T-helper 17 cell (primary cell): ENCODE measurements at regions not wholly inside any gene's neighbourhood (a gene's known extent, or its start where the extent isn't known, plus 50 kb on each side); places are given as distances from the start of the nearest gene placed in this dataset.
"Not testable (repeated sequence)": the region's sequence is repeated elsewhere in the genome, so short reads cannot be mapped to it uniquely, and the experiment has no call there.

ENCODE experiments used
- ATAC-seq: fragments of 150-1000 bp; cut with Tn5 transposase; 2 replicates; pipeline ENCODE4 v1.10.0; 2021; ENCODE audit warnings: mild to moderate bottlenecking, moderate library complexity
- DNase-seq, 3 donors: peaks; one replicate each; pipeline versions ENCODE4 v3.0.0 to v3.0.0-alpha.2; 2020 to 2021
- H3K9me3 ChIP-seq: one replicate; pipeline ENCODE4 v1.7.0; 2013; ENCODE audit warnings: low read length, mild to moderate bottlenecking; ENCODE audit not compliant: control insufficient read depth, poor library complexity, severe bottlenecking
- H3K27ac Mint-ChIP-seq: one replicate; pipeline ENCODE4 v1.8.0; 2022; ENCODE audit warnings: mild to moderate bottlenecking, moderate library complexity, mixed read lengths
- H3K27me3 Mint-ChIP-seq: one replicate; pipeline ENCODE4 v1.8.0; 2022; ENCODE audit warnings: mixed read lengths
- H3K36me3 Mint-ChIP-seq: one replicate; pipeline ENCODE4 v1.8.0; 2022; ENCODE audit warnings: low read depth, mixed read lengths
- H3K4me1 Mint-ChIP-seq: one replicate; pipeline ENCODE4 v1.8.0; 2022; ENCODE audit warnings: mild to moderate bottlenecking, mixed read lengths
- H3K4me3 Mint-ChIP-seq: one replicate; pipeline ENCODE4 v1.8.0; 2022; ENCODE audit warnings: mild to moderate bottlenecking, moderate library complexity, mixed read lengths

DNA sequence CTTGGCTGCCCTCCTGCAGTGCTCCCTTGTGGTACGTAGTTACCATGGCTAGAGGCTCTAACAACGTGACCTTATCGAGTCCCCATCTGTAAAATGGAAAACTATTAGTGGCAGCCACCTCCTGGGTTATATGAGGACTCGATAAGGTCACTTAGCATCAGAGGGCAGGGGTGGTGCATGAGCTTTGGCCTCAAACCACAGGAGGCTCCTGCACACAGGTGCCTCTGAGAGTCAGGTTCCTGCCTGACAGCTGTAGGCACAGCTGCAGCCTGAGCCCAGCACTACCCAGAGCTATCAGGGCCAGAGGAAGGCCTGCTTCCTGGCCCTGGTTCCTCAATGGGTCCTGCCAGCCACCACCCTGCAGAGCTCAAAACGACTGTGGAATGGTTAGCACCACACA is 57.2 kb upstream of the SEC14L1 start:
- Mint-ChIP-seq H3K4me3 (no peak overlapping the region), H3K27me3 (no peaks in the 10 kb centered on the region), H3K27ac (no peak overlapping the region), H3K4me1 (peaks cover 11% of the 10 kb centered on the region), H3K36me3 (no peaks in the 10 kb centered on the region)
- ATAC-seq (no peak), DNase-seq (no peak)
- no peaks in the 10 kb centered on the region for H3K9me3 ChIP-seq

DNA sequence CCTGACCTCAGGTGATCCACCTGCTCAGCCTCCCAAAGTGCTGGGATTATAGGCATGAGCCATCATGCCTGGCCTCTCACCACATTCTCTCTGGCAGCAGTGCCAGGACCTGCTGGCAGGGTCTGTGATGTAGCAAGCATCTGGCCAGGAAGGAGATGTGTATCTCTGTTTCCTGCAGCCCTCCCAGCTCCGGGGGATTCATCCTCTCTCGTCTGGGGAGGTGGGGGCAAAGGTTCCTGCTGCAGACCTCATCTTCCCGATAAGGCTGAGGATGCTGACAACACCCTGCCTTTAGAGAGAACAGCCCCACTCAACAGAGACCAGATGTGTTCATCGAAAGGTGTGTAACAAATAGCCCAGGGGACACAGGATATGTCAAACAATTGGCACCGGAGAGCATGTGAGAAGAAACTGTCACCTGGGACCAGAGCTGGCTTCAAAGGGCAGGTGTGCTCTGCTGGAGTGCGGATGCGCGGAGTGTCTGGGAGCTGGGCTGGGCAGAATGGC is 54.8 kb upstream of the SEC14L1 start:
- Mint-ChIP-seq H3K4me3 (peak overlapping the region; percentile 52), H3K36me3 (peaks cover 2% of the 10 kb centered on the region), H3K27ac (peak overlapping the region; percentile 56), H3K27me3 (no peaks in the 10 kb centered on the region), H3K4me1 (peaks cover 22% of the 10 kb centered on the region)
- DNase-seq = no peak
- no peaks in the 10 kb centered on the region for H3K9me3 ChIP-seq
- no peak for ATAC-seq

DNA sequence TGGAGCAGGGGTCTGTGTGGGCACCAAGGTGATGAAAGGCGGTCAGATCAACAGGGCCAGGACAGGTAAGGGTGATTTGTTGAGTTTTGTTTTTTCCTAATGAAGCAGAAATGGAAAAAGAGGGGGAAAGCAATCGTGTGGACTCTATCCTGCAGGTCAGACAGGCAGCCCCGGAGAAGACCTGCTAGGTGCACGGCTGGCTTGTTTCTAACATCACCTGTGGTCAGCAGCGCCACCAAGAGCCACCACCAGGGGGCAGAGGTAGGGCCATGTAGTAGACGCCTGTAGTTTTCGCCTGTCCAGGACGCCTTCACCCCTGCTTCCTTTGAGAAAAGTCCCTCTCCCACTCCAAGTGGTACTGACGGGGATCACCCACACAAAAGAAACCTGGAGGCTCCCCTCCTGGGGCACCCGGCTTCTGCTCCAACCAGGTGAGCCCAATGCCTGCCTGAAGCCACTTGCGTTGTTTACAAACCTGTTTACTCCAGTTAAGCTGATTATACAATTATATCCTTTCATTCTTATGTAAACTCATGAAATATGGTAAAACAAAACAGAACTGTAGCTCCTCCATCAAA is 54.2 kb upstream of the SEC14L1 start:
- peak; percentile 54 for ATAC-seq
- no peaks in the 10 kb centered on the region for H3K9me3 ChIP-seq
- peak overlapping the region; percentile 52 for H3K4me3 Mint-ChIP-seq
- no peaks in the 10 kb centered on the region for H3K27me3 Mint-ChIP-seq
- H3K27ac Mint-ChIP-seq = peak overlapping the region; percentile 56
- peak; percentile 58 to 77 (median 67) for DNase-seq
- peaks cover 2% of the 10 kb centered on the region for H3K36me3 Mint-ChIP-seq
- H3K4me1 Mint-ChIP-seq = peaks cover 22% of the 10 kb centered on the region

DNA sequence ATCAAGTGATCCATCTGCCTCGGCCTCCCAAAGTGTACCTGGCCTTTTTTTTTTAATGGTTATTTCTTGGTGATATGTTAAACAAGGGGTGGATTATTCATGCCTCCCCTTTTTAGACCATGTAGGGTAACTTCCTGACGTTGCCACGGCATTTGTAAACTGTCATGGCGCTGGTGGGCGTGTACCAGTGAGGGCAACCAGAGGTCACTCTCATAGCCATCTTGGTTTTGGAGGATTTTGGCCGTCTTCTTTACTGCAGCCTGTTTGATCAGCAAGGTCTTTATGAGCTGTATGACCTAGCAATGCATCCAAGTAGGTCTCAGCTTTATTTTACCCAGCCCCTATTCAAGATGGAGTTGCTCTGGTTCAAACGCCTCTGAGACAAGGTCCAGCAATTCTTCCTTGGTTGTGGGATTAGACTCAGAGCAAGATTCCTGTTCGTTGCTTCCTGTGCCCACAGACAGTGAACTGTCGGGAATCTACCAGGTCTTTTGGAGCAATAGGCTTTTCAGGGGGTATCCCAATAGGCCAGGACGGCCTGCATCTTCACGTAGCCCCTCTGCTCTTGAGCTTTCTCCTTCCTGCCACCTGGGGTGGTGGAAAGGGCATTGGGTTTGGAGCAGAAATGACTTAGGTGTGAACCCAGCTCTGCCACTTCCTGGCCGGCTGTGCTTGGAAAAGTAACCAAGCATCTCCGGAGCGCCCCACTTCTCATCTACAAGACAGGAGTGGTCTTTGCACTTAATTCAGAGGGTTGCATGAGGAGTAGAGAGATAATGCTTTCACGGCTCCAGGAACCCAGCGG is 52.9 kb upstream of the SEC14L1 start:
- no peaks in the 10 kb centered on the region for H3K9me3 ChIP-seq
- Mint-ChIP-seq H3K27me3 (no peaks in the 10 kb centered on the region), H3K36me3 (peaks cover 6% of the 10 kb centered on the region), H3K27ac (peak overlapping the region; percentile 99), H3K4me3 (peak overlapping the region; percentile 90), H3K4me1 (peaks cover 28% of the 10 kb centered on the region)
- no peak for ATAC-seq
- DNase-seq = no peak

DNA sequence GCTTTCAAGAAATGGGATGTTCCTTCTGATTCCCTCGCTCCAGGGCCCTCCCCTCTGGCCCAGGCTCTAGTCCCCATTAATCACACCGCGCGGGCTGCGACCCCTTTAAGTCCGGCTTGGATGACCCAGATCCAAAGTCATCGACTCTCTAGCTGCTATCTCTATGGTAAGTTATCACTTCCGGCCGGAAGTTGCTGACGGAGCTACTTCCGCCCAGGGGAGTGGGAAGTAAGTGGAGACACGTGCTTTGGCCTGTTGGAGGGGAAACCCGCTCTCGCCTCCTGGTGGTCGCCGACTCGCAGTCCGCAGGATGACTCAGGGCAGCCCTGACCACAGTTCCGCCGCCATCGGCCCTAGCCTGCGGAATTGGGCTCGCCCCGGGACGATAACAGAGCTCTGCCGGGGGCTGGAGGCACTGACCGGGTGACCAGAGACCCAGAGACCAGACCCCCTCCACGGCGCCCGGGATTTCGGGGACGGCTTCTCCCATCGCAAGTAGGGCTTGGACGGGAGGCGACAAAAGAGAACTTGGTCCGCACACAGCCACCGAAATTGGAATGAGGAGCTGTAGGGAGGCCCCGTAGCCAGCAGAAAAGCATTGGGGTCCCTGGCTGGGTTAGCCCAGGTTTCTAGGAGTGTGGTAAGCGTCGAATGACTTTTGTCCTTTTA is 52.2 kb upstream of the SEC14L1 start:
- Mint-ChIP-seq H3K36me3 (peaks cover 6% of the 10 kb centered on the region), H3K4me1 (peaks cover 28% of the 10 kb centered on the region), H3K27ac (peak overlapping the region; percentile 99), H3K4me3 (peak overlapping the region; percentile 90), H3K27me3 (no peaks in the 10 kb centered on the region)
- DNase-seq = peak; percentile 67 to 74 (median 72)
- ATAC-seq = peak; percentile 91
- H3K9me3 ChIP-seq = no peaks in the 10 kb centered on the region

DNA sequence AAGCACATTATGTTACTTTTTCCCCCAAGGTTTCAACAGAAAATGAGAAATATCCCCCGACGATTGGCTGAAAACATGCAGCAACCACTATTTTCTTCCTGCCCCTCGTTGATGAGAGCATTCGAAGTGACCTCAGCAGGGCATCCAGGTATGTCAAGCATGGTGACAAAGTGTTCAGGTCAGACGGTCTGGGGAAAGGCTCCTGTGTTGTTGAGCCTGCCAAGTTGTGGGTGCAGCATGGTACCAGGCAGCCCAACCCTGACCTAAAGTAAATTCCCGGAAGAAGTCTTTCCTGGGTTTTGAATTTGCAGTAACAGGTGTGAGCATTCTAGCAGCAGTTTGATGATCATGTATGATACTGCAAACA is 51.7 kb upstream of the SEC14L1 start:
- Mint-ChIP-seq H3K36me3 (peaks cover 6% of the 10 kb centered on the region), H3K27ac (peak overlapping the region; percentile 99), H3K27me3 (no peaks in the 10 kb centered on the region), H3K4me3 (peak overlapping the region; percentile 90), H3K4me1 (peaks cover 28% of the 10 kb centered on the region)
- no peak for DNase-seq
- H3K9me3 ChIP-seq = no peaks in the 10 kb centered on the region
- no peak for ATAC-seq

DNA sequence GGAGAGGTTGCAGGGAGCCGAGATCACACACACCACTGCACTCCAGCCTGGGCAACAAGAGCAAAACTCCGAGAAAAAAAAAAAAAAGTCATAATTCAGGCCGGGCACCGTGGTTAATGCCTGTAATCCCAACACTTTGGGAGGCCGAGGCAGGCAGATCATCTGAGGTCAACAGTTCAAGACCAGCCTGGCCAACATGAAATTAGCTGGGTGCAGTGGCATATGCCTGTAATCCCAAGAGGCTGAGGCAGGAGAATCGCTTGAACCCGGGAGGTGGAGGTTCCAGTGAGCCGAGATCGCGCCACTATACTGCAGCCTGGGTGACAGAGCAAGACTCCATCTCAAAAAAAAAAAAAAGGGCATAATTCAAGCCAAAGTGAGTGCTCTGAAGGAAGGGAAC is 50.8 kb upstream of the SEC14L1 start:
- peak overlapping the region; percentile 99 for H3K27ac Mint-ChIP-seq
- not testable (repeated sequence) for H3K36me3 Mint-ChIP-seq, DNase-seq, H3K27me3 Mint-ChIP-seq, H3K9me3 ChIP-seq, ATAC-seq
- H3K4me1 Mint-ChIP-seq = peaks cover 29% of the 10 kb centered on the region
- peak overlapping the region; percentile 90 for H3K4me3 Mint-ChIP-seq

DNA sequence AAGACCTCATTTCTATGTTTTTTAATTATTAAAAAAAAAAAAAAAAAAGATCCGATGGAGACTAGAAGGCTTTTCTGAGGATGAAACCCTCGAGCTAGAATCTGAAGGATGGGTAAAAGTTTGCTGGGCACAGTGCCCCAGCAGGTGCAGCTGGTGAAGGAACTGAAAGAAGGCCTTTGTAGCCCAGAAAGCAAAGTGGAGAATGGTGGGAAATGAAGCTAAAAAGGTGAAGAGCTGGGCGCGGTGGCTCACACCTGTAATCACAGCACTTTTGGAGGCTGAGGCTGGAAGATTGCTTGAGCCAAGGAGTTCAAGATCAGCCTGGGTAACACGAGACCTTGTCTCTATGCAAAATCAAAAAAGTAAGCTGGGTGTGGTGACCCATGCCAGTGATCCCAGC is 50.3 kb upstream of the SEC14L1 start:
- H3K27me3 Mint-ChIP-seq = no peaks in the 10 kb centered on the region
- peaks cover 31% of the 10 kb centered on the region for H3K4me1 Mint-ChIP-seq
- no peak for DNase-seq
- ATAC-seq = no peak
- H3K27ac Mint-ChIP-seq = peak overlapping the region; percentile 24
- H3K4me3 Mint-ChIP-seq = peak overlapping the region; percentile 90
- peaks cover 6% of the 10 kb centered on the region for H3K36me3 Mint-ChIP-seq
- no peaks in the 10 kb centered on the region for H3K9me3 ChIP-seq
